GM19372 (cell line): ENCODE measurements at regions not wholly inside any gene's neighbourhood (a gene's known extent, or its start where the extent isn't known, plus 50 kb on each side); places are given as distances from the start of the nearest gene placed in this dataset.

Experiments used
- ATAC-seq: cut with Tn5 transposase; IDR thresholded peaks from one replicate; pipeline ENCODE4 v1.9.1; 2021; ENCODE audit warnings: mild to moderate bottlenecking, low read depth, moderate library complexity; ENCODE audit not compliant: unreplicated experiment

DNA sequence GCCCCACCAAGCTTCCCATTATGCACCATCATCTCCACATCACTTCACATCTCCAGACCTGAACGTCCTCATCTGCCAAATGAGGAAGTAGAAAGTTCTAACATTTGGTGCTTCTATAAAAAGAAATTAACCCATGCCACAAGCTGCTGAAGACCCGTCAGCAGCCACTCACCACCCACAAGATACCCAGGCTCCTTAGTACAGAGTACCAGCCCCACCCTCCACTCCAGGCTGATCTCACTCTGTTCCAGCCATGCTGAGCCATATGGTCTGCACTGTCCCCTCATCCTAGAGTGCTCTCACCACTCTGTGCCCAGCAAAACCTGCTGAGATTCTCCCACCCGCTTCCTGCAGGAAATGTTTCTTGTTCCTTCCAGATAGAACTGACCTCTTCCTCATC is 240.8 kb upstream of the PPARGC1A start:
- no peak for ATAC-seq

DNA sequence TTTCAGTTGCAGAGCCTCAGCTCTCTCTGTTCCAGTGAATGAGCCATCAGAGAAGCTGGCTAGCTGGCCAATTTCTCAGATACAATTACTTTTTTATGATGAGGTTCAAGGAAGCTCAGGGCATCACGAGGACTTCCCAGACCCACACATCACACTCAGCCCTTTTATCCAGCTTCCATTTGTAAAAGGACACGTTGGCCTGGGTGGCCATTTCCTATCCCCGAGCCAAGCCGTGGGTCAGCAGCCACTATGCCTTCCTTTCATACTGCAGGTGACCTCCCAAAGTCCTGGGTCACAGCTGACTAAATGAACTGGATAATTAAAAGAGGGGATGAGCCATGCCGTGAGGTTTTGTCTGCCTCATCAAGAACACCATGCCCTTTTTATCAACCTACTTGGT is 236.9 kb upstream of the PPARGC1A start:
- ATAC-seq, result no peak

DNA sequence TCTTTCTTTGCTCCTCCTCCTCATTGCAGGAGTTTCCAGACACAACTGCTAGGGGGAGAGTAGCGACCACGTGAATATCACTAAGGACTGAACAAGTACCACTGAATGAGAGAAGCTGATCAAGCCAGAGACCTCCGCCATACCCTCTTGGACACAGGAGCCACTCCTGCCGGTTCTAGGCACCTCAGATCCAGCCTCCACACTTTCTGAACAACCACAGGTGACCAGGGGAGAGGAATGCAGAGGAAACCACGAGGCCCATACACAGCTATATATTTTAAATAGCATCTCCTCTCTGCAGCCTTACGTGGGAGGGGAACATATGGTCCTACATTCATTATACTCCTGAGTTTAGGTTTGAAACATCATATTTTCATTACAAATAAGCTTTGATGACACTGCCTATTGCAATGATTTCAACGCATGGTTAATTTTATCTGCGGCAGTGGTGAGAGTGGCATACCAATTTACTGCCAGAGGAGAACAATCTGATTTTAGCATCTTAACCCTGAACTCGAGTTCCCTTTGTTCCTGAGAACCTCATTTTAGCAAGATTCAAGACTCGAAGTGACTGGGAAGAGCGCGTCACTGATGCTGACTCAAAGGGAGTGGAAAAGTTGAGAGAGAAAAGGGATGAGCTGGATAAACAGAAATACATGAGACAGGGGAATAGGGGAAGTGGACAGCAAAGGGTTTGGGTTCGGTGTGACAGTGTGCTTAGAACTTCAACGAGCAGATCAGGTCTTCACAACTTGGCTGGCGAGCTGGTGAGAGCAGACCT is 231.7 kb upstream of the PPARGC1A start:
- ATAC-seq, result no peak

DNA sequence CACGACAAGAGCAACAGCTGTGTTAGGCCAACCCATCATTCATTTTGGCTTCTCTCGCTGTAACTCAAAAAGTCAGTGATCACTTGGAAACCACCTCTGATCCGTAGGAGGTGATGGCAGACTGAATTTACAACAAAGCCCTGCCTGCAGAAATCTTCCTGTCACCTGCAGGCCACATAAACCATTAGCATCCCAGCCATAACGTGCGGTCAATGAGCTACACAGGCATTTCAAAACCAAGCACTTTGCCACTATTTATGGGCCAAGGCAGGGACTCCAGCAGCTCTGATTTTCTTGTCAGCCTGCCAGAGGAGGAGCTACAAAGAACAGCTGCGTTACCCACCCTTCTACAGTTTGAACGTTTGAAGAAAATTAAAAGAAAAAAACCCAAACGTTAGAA is 228.1 kb upstream of the PPARGC1A start:
- ATAC-seq, result no peak

- no peak for ATAC-seq
Observed at GRCh38 chr4:24116107-24116506, 226.3 kb upstream of the PPARGC1A start.

GRCh38 chr4:24114919-24115500 is 225.2 kb upstream of the PPARGC1A start:
- ATAC-seq, result no peak

GRCh38 chr4:24114444-24114843 is 224.6 kb upstream of the PPARGC1A start:
- no peak for ATAC-seq

DNA sequence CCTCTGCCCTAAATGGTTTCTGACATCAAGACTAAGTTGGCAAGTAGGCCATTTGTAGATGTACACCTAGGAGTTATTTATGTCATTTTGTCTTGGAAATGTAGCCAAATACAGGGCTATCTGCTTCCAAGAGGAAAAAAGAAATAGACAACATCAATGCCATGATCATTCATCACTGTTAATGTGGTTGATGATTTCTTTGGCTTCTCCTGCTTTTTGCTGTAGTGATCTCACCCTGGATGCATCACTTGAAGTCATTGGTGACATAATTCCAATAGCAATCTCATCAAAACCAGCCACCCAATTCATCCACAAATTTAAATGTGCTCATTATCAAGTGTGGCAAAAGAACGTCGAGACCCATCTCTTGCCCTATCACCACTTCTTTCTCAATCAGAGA is 222.6 kb upstream of the PPARGC1A start:
- no peak for ATAC-seq

GRCh38 chr4:24108567-24108966 is 218.7 kb upstream of the PPARGC1A start:
- no peak for ATAC-seq

GRCh38 chr4:24105327-24106038 is 215.6 kb upstream of the PPARGC1A start:
- ATAC-seq, result no peak

GRCh38 chr4:24104158-24104565 is 214.3 kb upstream of the PPARGC1A start:
- ATAC-seq, result no peak

DNA sequence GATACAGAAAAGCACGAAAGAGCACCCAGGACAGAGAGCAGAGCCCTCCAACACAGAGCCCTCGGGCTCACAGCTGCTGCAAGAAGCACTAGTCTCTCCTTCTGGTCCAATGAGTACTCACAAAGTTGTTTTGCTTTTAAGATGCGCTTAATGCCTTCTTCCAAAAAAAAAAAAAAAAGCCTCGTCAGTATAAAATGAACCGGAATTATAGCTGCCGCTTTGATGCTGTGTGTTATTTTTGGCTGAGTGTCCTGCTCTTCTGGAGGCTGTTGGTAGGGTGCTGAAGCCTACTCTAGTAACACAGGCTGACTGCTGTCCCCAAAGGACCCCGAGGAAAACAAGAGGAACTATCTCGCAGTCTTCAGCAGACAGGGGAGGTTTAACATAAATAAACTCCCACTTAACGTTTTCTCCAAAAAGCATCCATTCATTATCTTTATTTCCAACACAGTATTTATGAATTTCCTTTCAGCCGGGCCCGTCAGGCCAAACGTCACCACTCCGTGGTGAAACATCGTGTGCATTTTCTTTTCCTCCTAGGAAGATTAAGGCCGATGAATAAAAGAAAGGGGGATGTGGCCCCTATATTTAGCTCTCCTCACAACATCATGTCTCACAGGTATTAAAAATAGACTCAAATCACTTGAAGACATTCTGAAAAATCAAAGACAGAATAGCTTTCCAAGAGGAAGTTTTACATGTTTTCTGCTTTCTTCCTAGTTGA is 213.7 kb upstream of the PPARGC1A start:
- no peak for ATAC-seq

DNA sequence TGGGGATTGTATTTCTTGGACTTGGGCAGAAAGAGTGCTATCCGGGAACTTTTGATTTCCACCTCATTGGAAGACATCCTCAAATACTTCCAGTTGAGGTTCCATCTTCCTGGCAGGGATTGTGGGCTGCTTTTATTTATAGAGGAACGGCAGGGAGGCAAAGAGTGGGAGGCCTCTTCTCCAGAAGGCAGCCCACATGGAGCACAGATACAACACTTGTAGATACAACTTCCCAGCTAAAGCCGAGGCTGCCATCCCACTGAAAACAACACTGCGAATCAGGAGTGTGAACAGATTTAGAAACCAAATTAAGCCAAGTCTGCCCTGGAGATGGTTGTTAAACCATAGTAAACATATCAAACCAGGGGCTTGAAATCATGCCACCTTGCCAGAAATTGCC is 212.8 kb upstream of the PPARGC1A start:
- no peak for ATAC-seq

DNA sequence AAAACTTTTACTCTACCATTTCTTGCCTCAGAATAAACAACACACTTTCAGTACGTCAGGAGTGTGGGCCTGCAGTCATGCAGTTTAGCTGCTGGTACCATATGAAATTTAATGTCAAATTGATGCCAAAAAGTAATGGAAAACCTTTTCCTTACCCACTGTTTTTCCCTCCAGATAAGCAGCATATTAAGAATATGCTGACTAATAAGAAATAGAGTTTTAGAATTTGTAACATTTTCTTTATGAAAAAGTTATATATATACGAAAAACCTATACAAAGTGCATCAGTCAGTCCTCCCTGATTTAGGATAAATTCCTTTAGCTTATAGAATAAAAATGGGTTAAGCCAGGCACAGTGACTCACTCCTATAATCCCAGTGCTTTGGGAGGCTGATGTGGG is 206.8 kb upstream of the PPARGC1A start:
- ATAC-seq, result no peak

GRCh38 chr4:24094726-24095125 is 204.9 kb upstream of the PPARGC1A start:
- no peak for ATAC-seq

- no peak for ATAC-seq
Observed at GRCh38 chr4:24093446-24093845, 203.6 kb upstream of the PPARGC1A start.

- no peak for ATAC-seq
Observed at GRCh38 chr4:24091639-24092233, 201.9 kb upstream of the PPARGC1A start.

DNA sequence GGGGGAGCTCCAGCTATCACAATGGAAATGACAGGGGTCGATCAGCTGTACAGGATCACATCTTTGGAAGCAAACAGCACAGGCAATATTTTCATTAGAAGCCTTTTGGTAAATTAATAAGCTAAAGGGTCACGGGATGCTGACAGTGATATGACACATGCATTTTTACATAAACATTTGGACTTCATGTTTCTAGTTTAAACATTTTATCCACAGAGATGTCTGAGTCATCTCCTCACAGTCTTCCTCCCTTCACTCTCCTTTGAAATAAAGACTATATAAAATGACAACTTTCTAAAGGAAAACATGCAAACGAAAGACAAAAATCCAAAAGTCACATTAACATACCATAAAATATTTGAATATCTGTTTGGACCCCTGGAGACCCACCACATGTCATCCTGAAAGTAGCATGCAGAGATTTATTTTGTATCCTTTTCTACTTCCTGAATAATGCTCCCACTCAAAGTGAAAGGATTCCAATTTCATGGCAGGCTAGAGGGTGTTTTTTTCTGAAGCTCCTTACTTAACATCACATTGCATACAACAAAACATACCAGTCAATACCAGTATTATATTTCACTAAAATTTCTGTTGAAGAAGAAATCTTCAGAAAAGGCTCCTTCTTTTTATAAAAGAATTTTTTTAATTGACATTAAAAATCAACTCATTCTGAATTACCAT is 200.1 kb upstream of the PPARGC1A start:
- ATAC-seq, result no peak

GRCh38 chr4:24080871-24081270 is 191.0 kb upstream of the PPARGC1A start:
- no peak for ATAC-seq

- ATAC-seq, result no peak
Observed at GRCh38 chr4:24078347-24078962, 188.6 kb upstream of the PPARGC1A start.
